GM23338 (cell line): ENCODE measurements at regions not wholly inside any gene's neighbourhood (a gene's known extent, or its start where the extent isn't known, plus 50 kb on each side); places are given as distances from the start of the nearest gene placed in this dataset.

Experiments
- STAT1 ChIP-seq: IDR thresholded peaks from one replicate; pipeline ENCODE4 v1.6.1; 2016; ENCODE audit warnings: antibody characterized with exemption; ENCODE audit not compliant: unreplicated experiment
- TF ChIP-seq, protein P1 (sequence below): fragments of 250-450 bp; sonication (Bioruptor Pico); IDR thresholded peaks from 2 replicates; pipeline ENCODE4 v1.5.0; 2020; ENCODE audit warnings: mild to moderate bottlenecking, moderate library complexity
- TF ChIP-seq, protein P2 (sequence below): IDR thresholded peaks from one replicate; pipeline ENCODE4 v1.6.1; 2018; ENCODE audit warnings: antibody characterized with exemption; ENCODE audit not compliant: unreplicated experiment
- TF ChIP-seq, protein P3 (sequence below), 2 experiments: fragments of 200-600 bp in 1 of 2; sonication (generic) in 1 of 2; conservative IDR thresholded peaks; 2 replicates each; pipeline versions ENCODE4 v1.5.1 to v1.6.1; 2016 to 2017; ENCODE audit warnings: antibody characterized with exemption in 2 of 2, low read depth in 2 of 2, mild to moderate bottlenecking in 2 of 2, moderate library complexity in 1 of 2

DNA sequence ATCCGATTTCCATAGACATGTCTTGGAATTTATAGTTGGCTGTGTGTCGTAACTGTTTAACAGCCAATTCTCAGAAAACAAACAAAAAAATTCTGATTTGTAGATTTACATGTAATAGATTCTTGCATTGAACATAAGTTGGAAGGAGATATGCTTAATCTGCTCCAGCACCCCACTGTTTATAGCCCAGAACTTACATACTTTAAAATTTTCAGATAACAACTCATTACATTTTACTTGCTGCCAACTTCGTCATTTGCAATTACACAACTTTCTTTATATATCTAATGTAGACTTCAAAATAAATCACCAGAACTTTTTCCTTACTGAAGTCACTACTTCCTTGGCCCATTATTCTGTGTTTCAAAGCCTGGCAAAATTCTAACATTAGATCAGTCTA is 472.3 kb upstream of the EYS start (continued):
- TF ChIP-seq, protein P1, sequence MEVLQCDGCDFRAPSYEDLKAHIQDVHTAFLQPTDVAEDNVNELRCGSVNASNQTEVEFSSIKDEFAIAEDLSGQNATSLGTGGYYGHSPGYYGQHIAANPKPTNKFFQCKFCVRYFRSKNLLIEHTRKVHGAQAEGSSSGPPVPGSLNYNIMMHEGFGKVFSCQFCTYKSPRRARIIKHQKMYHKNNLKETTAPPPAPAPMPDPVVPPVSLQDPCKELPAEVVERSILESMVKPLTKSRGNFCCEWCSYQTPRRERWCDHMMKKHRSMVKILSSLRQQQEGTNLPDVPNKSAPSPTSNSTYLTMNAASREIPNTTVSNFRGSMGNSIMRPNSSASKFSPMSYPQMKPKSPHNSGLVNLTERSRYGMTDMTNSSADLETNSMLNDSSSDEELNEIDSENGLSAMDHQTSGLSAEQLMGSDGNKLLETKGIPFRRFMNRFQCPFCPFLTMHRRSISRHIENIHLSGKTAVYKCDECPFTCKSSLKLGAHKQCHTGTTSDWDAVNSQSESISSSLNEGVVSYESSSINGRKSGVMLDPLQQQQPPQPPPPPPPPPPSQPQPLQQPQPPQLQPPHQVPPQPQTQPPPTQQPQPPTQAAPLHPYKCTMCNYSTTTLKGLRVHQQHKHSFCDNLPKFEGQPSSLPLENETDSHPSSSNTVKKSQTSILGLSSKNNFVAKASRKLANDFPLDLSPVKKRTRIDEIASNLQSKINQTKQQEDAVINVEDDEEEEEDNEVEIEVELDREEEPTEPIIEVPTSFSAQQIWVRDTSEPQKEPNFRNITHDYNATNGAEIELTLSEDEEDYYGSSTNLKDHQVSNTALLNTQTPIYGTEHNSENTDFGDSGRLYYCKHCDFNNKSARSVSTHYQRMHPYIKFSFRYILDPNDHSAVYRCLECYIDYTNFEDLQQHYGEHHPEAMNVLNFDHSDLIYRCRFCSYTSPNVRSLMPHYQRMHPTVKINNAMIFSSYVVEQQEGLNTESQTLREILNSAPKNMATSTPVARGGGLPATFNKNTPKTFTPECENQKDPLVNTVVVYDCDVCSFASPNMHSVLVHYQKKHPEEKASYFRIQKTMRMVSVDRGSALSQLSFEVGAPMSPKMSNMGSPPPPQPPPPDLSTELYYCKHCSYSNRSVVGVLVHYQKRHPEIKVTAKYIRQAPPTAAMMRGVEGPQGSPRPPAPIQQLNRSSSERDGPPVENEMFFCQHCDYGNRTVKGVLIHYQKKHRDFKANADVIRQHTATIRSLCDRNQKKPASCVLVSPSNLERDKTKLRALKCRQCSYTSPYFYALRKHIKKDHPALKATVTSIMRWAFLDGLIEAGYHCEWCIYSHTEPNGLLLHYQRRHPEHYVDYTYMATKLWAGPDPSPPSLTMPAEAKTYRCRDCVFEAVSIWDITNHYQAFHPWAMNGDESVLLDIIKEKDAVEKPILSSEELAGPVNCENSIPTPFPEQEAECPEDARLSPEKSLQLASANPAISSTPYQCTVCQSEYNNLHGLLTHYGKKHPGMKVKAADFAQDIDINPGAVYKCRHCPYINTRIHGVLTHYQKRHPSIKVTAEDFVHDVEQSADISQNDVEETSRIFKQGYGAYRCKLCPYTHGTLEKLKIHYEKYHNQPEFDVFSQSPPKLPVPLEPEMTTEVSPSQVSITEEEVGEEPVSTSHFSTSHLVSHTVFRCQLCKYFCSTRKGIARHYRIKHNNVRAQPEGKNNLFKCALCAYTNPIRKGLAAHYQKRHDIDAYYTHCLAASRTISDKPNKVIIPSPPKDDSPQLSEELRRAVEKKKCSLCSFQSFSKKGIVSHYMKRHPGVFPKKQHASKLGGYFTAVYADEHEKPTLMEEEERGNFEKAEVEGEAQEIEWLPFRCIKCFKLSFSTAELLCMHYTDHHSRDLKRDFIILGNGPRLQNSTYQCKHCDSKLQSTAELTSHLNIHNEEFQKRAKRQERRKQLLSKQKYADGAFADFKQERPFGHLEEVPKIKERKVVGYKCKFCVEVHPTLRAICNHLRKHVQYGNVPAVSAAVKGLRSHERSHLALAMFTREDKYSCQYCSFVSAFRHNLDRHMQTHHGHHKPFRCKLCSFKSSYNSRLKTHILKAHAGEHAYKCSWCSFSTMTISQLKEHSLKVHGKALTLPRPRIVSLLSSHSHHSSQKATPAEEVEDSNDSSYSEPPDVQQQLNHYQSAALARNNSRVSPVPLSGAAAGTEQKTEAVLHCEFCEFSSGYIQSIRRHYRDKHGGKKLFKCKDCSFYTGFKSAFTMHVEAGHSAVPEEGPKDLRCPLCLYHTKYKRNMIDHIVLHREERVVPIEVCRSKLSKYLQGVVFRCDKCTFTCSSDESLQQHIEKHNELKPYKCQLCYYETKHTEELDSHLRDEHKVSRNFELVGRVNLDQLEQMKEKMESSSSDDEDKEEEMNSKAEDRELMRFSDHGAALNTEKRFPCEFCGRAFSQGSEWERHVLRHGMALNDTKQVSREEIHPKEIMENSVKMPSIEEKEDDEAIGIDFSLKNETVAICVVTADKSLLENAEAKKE = no peak
- TF ChIP-seq, protein P2, sequence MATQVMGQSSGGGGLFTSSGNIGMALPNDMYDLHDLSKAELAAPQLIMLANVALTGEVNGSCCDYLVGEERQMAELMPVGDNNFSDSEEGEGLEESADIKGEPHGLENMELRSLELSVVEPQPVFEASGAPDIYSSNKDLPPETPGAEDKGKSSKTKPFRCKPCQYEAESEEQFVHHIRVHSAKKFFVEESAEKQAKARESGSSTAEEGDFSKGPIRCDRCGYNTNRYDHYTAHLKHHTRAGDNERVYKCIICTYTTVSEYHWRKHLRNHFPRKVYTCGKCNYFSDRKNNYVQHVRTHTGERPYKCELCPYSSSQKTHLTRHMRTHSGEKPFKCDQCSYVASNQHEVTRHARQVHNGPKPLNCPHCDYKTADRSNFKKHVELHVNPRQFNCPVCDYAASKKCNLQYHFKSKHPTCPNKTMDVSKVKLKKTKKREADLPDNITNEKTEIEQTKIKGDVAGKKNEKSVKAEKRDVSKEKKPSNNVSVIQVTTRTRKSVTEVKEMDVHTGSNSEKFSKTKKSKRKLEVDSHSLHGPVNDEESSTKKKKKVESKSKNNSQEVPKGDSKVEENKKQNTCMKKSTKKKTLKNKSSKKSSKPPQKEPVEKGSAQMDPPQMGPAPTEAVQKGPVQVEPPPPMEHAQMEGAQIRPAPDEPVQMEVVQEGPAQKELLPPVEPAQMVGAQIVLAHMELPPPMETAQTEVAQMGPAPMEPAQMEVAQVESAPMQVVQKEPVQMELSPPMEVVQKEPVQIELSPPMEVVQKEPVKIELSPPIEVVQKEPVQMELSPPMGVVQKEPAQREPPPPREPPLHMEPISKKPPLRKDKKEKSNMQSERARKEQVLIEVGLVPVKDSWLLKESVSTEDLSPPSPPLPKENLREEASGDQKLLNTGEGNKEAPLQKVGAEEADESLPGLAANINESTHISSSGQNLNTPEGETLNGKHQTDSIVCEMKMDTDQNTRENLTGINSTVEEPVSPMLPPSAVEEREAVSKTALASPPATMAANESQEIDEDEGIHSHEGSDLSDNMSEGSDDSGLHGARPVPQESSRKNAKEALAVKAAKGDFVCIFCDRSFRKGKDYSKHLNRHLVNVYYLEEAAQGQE = no peak
- TF ChIP-seq, protein P3, sequence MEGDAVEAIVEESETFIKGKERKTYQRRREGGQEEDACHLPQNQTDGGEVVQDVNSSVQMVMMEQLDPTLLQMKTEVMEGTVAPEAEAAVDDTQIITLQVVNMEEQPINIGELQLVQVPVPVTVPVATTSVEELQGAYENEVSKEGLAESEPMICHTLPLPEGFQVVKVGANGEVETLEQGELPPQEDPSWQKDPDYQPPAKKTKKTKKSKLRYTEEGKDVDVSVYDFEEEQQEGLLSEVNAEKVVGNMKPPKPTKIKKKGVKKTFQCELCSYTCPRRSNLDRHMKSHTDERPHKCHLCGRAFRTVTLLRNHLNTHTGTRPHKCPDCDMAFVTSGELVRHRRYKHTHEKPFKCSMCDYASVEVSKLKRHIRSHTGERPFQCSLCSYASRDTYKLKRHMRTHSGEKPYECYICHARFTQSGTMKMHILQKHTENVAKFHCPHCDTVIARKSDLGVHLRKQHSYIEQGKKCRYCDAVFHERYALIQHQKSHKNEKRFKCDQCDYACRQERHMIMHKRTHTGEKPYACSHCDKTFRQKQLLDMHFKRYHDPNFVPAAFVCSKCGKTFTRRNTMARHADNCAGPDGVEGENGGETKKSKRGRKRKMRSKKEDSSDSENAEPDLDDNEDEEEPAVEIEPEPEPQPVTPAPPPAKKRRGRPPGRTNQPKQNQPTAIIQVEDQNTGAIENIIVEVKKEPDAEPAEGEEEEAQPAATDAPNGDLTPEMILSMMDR (conservative IDR thresholded peaks at IDR 0.05; ENCODE audit: low read depth in 2 of 2) = no peak
- no peak for TF ChIP-seq STAT1
